ENCODE measurements at regions not wholly inside any gene's neighbourhood (a gene's known extent, or its start where the extent isn't known, plus 50 kb on each side); places are given as distances from the start of the nearest gene placed in this dataset.

- no peak for TF ChIP-seq CTCF (IDR thresholded peaks at IDR 0.05)
- ATAC-seq (ENCODE audit: low FRiP score) (no peak), DNase-seq (ENCODE audit: low spot score) (no peak)
These were observed 404.6 kb upstream of the MCTP2 start for GRCh38 chr15:93826790-93827189.

GRCh38 chr15:93826293-93826692 lies 405.1 kb upstream of the MCTP2 start:
- no peak for DNase-seq (ENCODE audit: low spot score)
- no peak for TF ChIP-seq CTCF (IDR thresholded peaks at IDR 0.05)

GRCh38 chr15:93825682-93826081 lies 405.7 kb upstream of the MCTP2 start:
- no peak for TF ChIP-seq CTCF (IDR thresholded peaks at IDR 0.05)
- ATAC-seq (ENCODE audit: low FRiP score), result no peak

More at GRCh38 chr15:93826293-93826692, 405.1 kb upstream of the MCTP2 start:
- ATAC-seq (ENCODE audit: low FRiP score), result no peak

GRCh38 chr15:93823971-93824913 lies 407.1 kb upstream of the MCTP2 start:
- no peak for ATAC-seq (ENCODE audit: low FRiP score)
- DNase-seq (ENCODE audit: low spot score), result no peak
- TF ChIP-seq CTCF (IDR thresholded peaks at IDR 0.05), result no peak

More at GRCh38 chr15:93825682-93826081, 405.7 kb upstream of the MCTP2 start:
- no peak for DNase-seq (ENCODE audit: low spot score)

- ATAC-seq (ENCODE audit: low FRiP score), result no peak
These were observed 410.8 kb upstream of the MCTP2 start for GRCh38 chr15:93820566-93820965.

GRCh38 chr15:93819826-93820225 lies 411.5 kb upstream of the MCTP2 start:
- ATAC-seq (ENCODE audit: low FRiP score) (no peak), DNase-seq (ENCODE audit: low spot score) (no peak)
- no peak for TF ChIP-seq CTCF (IDR thresholded peaks at IDR 0.05)

More at GRCh38 chr15:93820566-93820965, 410.8 kb upstream of the MCTP2 start:
- DNase-seq (ENCODE audit: low spot score), result no peak
- TF ChIP-seq CTCF (IDR thresholded peaks at IDR 0.05), result no peak

- ATAC-seq (ENCODE audit: low FRiP score), result no peak
- TF ChIP-seq CTCF (IDR thresholded peaks at IDR 0.05), result no peak
- no peak for DNase-seq (ENCODE audit: low spot score)
These were observed 414.5 kb upstream of the MCTP2 start for GRCh38 chr15:93816815-93817214.
